ENCODE measurements at regions not wholly inside any gene's neighbourhood (a gene's known extent, or its start where the extent isn't known, plus 50 kb on each side); places are given as distances from the start of the nearest gene placed in this dataset.

GRCh38 chr7:115649429-115649828, 381.1 kb downstream of the TFEC start:
- Histone ChIP-seq H3K27me3 (no peaks in the 10 kb centered on the region), H3K4me3 (no peak overlapping the region), H3K36me3 (no peaks in the 10 kb centered on the region), H3K4me1 (ENCODE audit: insufficient read depth) (no peaks in the 10 kb centered on the region), H3K9me3 (no peaks in the 10 kb centered on the region), H3K27ac (no peak overlapping the region)
- DNase-seq: no peak
- intact Hi-C loops (cut with DNase I): no loop called here
- TF ChIP-seq EP300 (IDR thresholded peaks at IDR 0.05): no peak
- no peak for TF ChIP-seq CTCF (IDR thresholded peaks at IDR 0.05)
- TF ChIP-seq POLR2A (IDR thresholded peaks at IDR 0.05): no peak

- Histone ChIP-seq H3K36me3 (no peaks in the 10 kb centered on the region), H3K27ac (no peak overlapping the region)
- WGBS, 3 donors: 87 to 91% (median 91%) methylated on average over 3 of the region's 3 CpGs
Observed at GRCh38 chr7:115647712-115648111, 382.9 kb downstream of the TFEC start.

GRCh38 chr7:115642194-115642593, 388.4 kb downstream of the TFEC start:
- intact Hi-C loops (cut with DNase I): no loop called here
- no peak overlapping the region for H3K4me3 ChIP-seq
- TF ChIP-seq EP300 (IDR thresholded peaks at IDR 0.05): no peak
- TF ChIP-seq POLR2A (IDR thresholded peaks at IDR 0.05): no peak
- TF ChIP-seq CTCF (IDR thresholded peaks at IDR 0.05): no peak
- H3K4me1 ChIP-seq (ENCODE audit: insufficient read depth): no peaks in the 10 kb centered on the region
- H3K27ac ChIP-seq: no peak overlapping the region
- no peaks in the 10 kb centered on the region for H3K36me3 ChIP-seq
- H3K9me3 ChIP-seq: no peaks in the 10 kb centered on the region
- no peaks in the 10 kb centered on the region for H3K27me3 ChIP-seq
- DNase-seq: no peak

More at GRCh38 chr7:115647712-115648111, 382.9 kb downstream of the TFEC start:
- TF ChIP-seq EP300 (IDR thresholded peaks at IDR 0.05) (no peak), POLR2A (IDR thresholded peaks at IDR 0.05) (no peak), CTCF (IDR thresholded peaks at IDR 0.05) (no peak)
- Histone ChIP-seq H3K27me3 (no peaks in the 10 kb centered on the region), H3K9me3 (no peaks in the 10 kb centered on the region), H3K4me1 (ENCODE audit: insufficient read depth) (no peaks in the 10 kb centered on the region), H3K4me3 (no peak overlapping the region)
- no peak for DNase-seq
- intact Hi-C loops (cut with DNase I): no loop called here

- no peak for DNase-seq
- Histone ChIP-seq H3K27ac (no peak overlapping the region), H3K4me3 (no peak overlapping the region), H3K27me3 (no peaks in the 10 kb centered on the region), H3K36me3 (no peaks in the 10 kb centered on the region), H3K4me1 (ENCODE audit: insufficient read depth) (peaks cover 2% of the 10 kb centered on the region), H3K9me3 (no peaks in the 10 kb centered on the region)
- 89 to 92% (median 92%) methylated on average over 4 of the region's 4 CpGs for WGBS, 3 donors
- TF ChIP-seq POLR2A (IDR thresholded peaks at IDR 0.05): no peak
- no peak for TF ChIP-seq CTCF (IDR thresholded peaks at IDR 0.05)
- no peak for TF ChIP-seq EP300 (IDR thresholded peaks at IDR 0.05)
- intact Hi-C loops (cut with DNase I): no loop called here
Observed at GRCh38 chr7:115638853-115639252, 391.7 kb downstream of the TFEC start.

- Histone ChIP-seq H3K4me1 (ENCODE audit: insufficient read depth) (peaks cover 2% of the 10 kb centered on the region), H3K36me3 (no peaks in the 10 kb centered on the region), H3K27ac (no peak overlapping the region), H3K4me3 (no peak overlapping the region), H3K9me3 (no peaks in the 10 kb centered on the region), H3K27me3 (no peaks in the 10 kb centered on the region)
- TF ChIP-seq CTCF (IDR thresholded peaks at IDR 0.05): no peak
- TF ChIP-seq EP300 (IDR thresholded peaks at IDR 0.05): no peak
- no peak for TF ChIP-seq POLR2A (IDR thresholded peaks at IDR 0.05)
- WGBS, 3 donors: 61 to 66% (median 66%) methylated on average over 2 of the region's 2 CpGs
- no peak for DNase-seq
- intact Hi-C loops (cut with DNase I): no loop called here
Observed at GRCh38 chr7:115637128-115637527, 393.4 kb downstream of the TFEC start.

Data from ovary (tissue), 7 donors.